Thoracic aorta (tissue), 2 donors: ENCODE measurements at regions not wholly inside any gene's neighbourhood (a gene's known extent, or its start where the extent isn't known, plus 50 kb on each side); places are given as distances from the start of the nearest gene placed in this dataset.
A peak's percentile ranks its signal among the peaks of the same experiment; 100 is the strongest.

Source experiments
- ATAC-seq: fragments of 150-250 bp; one replicate; pipeline ENCODE4 v1.8.0; 2017; ENCODE audit warnings: low read depth; ENCODE audit not compliant: insufficient number of reproducible peaks, low FRiP score
- DNase-seq: peaks from one replicate; pipeline ENCODE4 v3.0.0-alpha.2; 2020; ENCODE audit warnings: low spot score
- H3K27ac ChIP-seq, 2 donors: fragments of 200-600 bp; sonication (generic); 1 replicate in 1 of 2; 2 replicates in 1 of 2; pipeline ENCODE4 v1.5.1; 2016; ENCODE audit warnings: mild to moderate bottlenecking in 2 of 2, moderate library complexity in 2 of 2
- H3K27me3 ChIP-seq: fragments of 200-600 bp; sonication (generic); replicated peaks from 2 replicates; pipeline ENCODE4 v1.6.0; 2016; ENCODE audit warnings: mild to moderate bottlenecking; ENCODE audit not compliant: insufficient read depth
- H3K36me3 ChIP-seq: fragments of 200-600 bp; sonication (generic); one replicate; pipeline ENCODE4 v1.5.1; 2016
- H3K4me1 ChIP-seq, 2 donors: fragments of 200-600 bp; sonication (generic); 1 replicate in 1 of 2; 2 replicates in 1 of 2; pipeline versions ENCODE4 v1.5.1 to v1.6.0; 2016; ENCODE audit warnings: low read depth in 2 of 2, mild to moderate bottlenecking in 1 of 2; ENCODE audit not compliant: control insufficient read depth in 1 of 2
- H3K4me3 ChIP-seq: fragments of 200-600 bp; sonication (generic); 2 replicates; pipeline ENCODE4 v1.5.1; 2016; ENCODE audit warnings: mild to moderate bottlenecking
- H3K9me3 ChIP-seq: fragments of 200-600 bp; sonication (generic); 2 replicates; pipeline ENCODE4 v1.5.1; 2016
- TF ChIP-seq, protein P1 (sequence below): fragments of 200-600 bp; sonication (generic); IDR thresholded peaks from one replicate; pipeline ENCODE4 v1.5.1; 2019; ENCODE audit warnings: antibody characterized with exemption

DNA sequence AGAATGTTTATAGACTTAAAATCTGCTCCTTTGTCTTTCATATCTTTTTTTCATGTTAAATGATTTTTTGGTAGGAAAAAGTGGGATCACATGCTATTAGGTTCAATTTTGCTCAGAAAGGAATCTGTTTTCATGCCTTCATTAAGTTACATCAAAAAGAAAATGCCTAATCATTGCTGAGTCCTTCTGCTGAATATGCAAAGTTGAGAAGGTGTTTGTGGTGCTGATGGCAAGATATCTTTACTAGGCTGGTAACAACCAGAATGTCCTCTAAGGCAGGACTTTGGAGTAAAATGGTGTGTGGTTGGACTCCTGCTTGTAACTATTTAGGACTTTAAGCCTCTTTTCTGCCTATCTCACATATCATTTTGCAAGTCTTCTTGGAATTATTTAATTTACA, 88.3 kb downstream of the TRIB2 start:
- Histone ChIP-seq H3K4me1 (no peaks in the 10 kb centered on the region), H3K27ac (no peak overlapping the region), H3K36me3 (no peaks in the 10 kb centered on the region), H3K27me3 (no peaks in the 10 kb centered on the region), H3K4me3 (no peak overlapping the region), H3K9me3 (no peaks in the 10 kb centered on the region)
- ATAC-seq (no peak), DNase-seq (no peak)
- TF ChIP-seq, protein P1, sequence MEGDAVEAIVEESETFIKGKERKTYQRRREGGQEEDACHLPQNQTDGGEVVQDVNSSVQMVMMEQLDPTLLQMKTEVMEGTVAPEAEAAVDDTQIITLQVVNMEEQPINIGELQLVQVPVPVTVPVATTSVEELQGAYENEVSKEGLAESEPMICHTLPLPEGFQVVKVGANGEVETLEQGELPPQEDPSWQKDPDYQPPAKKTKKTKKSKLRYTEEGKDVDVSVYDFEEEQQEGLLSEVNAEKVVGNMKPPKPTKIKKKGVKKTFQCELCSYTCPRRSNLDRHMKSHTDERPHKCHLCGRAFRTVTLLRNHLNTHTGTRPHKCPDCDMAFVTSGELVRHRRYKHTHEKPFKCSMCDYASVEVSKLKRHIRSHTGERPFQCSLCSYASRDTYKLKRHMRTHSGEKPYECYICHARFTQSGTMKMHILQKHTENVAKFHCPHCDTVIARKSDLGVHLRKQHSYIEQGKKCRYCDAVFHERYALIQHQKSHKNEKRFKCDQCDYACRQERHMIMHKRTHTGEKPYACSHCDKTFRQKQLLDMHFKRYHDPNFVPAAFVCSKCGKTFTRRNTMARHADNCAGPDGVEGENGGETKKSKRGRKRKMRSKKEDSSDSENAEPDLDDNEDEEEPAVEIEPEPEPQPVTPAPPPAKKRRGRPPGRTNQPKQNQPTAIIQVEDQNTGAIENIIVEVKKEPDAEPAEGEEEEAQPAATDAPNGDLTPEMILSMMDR, result no peak

- H3K9me3 ChIP-seq, result no peaks in the 10 kb centered on the region
- no peak overlapping the region for H3K4me3 ChIP-seq
- no peak overlapping the region for H3K27ac ChIP-seq
- no peaks in the 10 kb centered on the region for H3K36me3 ChIP-seq
- no peak for ATAC-seq
- no peaks in the 10 kb centered on the region for H3K27me3 ChIP-seq
- DNase-seq, result no peak
- no peaks in the 10 kb centered on the region for H3K4me1 ChIP-seq
- TF ChIP-seq, protein P1, result no peak
Measured at GRCh38 chr2:12806549-12807242, 90.0 kb downstream of the TRIB2 start.

- Histone ChIP-seq H3K9me3 (no peaks in the 10 kb centered on the region), H3K4me3 (no peak overlapping the region), H3K36me3 (no peaks in the 10 kb centered on the region), H3K27me3 (no peaks in the 10 kb centered on the region), H3K27ac (no peak overlapping the region), H3K4me1 (no peaks in the 10 kb centered on the region)
- ATAC-seq, result peak; percentile 40
- TF ChIP-seq, protein P1, result no peak
- DNase-seq, result no peak
Measured at GRCh38 chr2:12807907-12808810, 91.4 kb downstream of the TRIB2 start.

GRCh38 chr2:12809526-12809925, 92.8 kb downstream of the TRIB2 start:
- Histone ChIP-seq H3K9me3 (no peaks in the 10 kb centered on the region), H3K4me1 (no peaks in the 10 kb centered on the region), H3K4me3 (no peak overlapping the region), H3K27me3 (no peaks in the 10 kb centered on the region), H3K36me3 (no peaks in the 10 kb centered on the region), H3K27ac (no peak overlapping the region)
- DNase-seq, result no peak
- TF ChIP-seq, protein P1, result no peak
- ATAC-seq, result no peak

DNA sequence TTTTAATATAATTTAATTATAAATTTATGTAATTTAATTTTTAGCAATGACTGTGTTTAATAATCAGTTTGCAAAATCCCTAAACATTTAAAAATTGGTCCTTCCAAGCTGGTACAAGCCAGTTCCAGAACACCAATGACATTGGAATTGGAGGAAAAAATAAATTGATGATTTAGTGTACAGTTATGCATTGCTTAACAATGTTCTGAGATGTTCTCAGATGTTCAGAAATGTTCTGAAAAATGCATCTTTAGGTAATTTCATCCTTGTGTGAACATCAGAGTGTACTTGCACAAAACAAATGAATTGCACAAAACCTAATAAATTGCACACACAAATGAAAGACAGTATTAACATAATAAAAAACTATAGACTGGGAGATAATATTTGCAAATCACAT, 95.2 kb downstream of the TRIB2 start:
- Histone ChIP-seq H3K27ac (no peak overlapping the region), H3K4me1 (no peaks in the 10 kb centered on the region), H3K4me3 (no peak overlapping the region), H3K36me3 (no peaks in the 10 kb centered on the region), H3K9me3 (no peaks in the 10 kb centered on the region), H3K27me3 (no peaks in the 10 kb centered on the region)
- ATAC-seq (no peak), DNase-seq (no peak)
- TF ChIP-seq, protein P1, result no peak
